ENCODE measurements at regions not wholly inside any gene's neighbourhood (a gene's known extent, or its start where the extent isn't known, plus 50 kb on each side); places are given as distances from the start of the nearest gene placed in this dataset.

DNA sequence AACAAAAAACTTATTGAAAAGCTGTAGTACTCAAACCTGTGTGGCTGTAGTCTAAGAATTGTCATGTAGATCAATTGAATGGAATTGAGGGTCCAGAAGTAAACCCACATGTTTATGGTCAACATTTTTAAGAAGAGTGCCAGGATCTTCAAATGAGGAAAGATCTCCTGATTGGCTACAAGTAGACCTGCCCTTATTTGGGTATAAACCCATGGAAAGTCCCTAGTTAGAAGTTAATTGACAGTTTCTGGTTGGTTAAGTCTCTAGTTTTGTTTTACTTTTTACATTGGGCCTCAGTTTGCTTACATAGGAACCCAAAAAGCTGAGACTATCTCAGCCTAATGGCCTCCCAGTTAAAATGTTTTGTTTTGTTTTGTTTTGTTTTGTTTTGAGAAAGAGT is 91.9 kb upstream of the RESF1 start (continued):
- TF ChIP-seq, protein P1, sequence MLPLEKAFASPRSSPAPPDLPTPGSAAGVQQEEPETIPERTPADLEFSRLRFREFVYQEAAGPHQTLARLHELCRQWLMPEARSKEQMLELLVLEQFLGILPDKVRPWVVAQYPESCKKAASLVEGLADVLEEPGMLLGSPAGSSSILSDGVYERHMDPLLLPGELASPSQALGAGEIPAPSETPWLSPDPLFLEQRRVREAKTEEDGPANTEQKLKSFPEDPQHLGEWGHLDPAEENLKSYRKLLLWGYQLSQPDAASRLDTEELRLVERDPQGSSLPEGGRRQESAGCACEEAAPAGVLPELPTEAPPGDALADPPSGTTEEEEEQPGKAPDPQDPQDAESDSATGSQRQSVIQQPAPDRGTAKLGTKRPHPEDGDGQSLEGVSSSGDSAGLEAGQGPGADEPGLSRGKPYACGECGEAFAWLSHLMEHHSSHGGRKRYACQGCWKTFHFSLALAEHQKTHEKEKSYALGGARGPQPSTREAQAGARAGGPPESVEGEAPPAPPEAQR (CRISPR knock-in tag; IDR thresholded peaks at IDR 0.05) = no peak
- TF ChIP-seq ZMAT4 (CRISPR knock-in tag; IDR thresholded peaks at IDR 0.05) = no peak
- TF ChIP-seq FOXK1 (CRISPR knock-in tag; IDR thresholded peaks at IDR 0.05) = no peak
- TF ChIP-seq OVOL2 (CRISPR knock-in tag; IDR thresholded peaks at IDR 0.05; ENCODE audit: borderline replicate concordance) = no peak
- TF ChIP-seq RELA (CRISPR knock-in tag; IDR thresholded peaks at IDR 0.05; ENCODE audit: borderline replicate concordance) = no peak
- TF ChIP-seq ZNF281 (CRISPR knock-in tag; IDR thresholded peaks at IDR 0.05) = no peak

DNA sequence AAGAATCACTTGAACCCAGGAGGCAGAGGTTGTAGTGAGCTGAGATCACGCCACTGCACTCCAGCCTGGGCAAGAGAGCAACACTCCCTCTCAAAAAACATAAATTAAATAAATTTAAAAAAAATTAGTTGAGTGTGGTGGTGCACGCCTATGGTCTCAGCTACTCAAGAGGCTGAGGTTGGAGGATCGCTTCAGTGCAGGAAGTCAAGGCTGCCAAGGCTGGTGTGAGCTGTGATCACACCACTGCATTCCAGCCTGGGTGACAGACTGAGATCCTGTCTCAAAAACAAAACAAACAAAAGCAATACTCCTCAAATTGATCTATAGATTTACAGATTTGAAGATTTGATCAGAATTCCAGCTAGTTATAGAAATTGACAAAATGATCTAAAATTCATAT is 92.7 kb upstream of the RESF1 start:
- CTCF ChIA-PET = no interaction called here
- H3K27ac Mint-ChIP-seq = no peak overlapping the region
- H3K27me3 Mint-ChIP-seq (ENCODE audit: low read depth) = no peaks in the 10 kb centered on the region
- H3K4me1 Mint-ChIP-seq = peaks cover 14% of the 10 kb centered on the region
- TF ChIP-seq CTCF (IDR thresholded peaks at IDR 0.05) (no peak), TEAD4 (CRISPR knock-in tag; IDR thresholded peaks at IDR 0.05) (no peak), ZMAT4 (CRISPR knock-in tag; IDR thresholded peaks at IDR 0.05) (no peak), FOXK1 (CRISPR knock-in tag; IDR thresholded peaks at IDR 0.05) (no peak), E2F5 (CRISPR knock-in tag; IDR thresholded peaks at IDR 0.05) (no peak)
- TF ChIP-seq, protein P2, sequence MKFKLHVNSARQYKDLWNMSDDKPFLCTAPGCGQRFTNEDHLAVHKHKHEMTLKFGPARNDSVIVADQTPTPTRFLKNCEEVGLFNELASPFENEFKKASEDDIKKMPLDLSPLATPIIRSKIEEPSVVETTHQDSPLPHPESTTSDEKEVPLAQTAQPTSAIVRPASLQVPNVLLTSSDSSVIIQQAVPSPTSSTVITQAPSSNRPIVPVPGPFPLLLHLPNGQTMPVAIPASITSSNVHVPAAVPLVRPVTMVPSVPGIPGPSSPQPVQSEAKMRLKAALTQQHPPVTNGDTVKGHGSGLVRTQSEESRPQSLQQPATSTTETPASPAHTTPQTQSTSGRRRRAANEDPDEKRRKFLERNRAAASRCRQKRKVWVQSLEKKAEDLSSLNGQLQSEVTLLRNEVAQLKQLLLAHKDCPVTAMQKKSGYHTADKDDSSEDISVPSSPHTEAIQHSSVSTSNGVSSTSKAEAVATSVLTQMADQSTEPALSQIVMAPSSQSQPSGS (CRISPR knock-in tag; IDR thresholded peaks at IDR 0.05; ENCODE audit: borderline replicate concordance, low read depth) = no peak
- TF ChIP-seq, protein P3, sequence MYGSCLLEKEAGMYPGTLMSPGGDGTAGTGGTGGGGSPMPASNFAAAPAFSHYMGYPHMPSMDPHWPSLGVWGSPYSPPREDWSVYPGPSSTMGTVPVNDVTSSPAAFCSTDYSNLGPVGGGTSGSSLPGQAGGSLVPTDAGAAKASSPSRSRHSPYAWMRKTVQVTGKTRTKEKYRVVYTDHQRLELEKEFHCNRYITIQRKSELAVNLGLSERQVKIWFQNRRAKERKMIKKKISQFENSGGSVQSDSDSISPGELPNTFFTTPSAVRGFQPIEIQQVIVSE (CRISPR knock-in tag; IDR thresholded peaks at IDR 0.05; ENCODE audit: borderline replicate concordance) = no peak
- peaks cover 14% of the 10 kb centered on the region for H3K9me3 Mint-ChIP-seq
- peaks cover 6% of the 10 kb centered on the region for H3K36me3 Mint-ChIP-seq
- ATAC-seq (no peak), DNase-seq (ENCODE audit: low spot score) (no peak)
- POLR2A ChIA-PET = no interaction called here
- H3K4me3 Mint-ChIP-seq = no peak overlapping the region

GRCh38 chr12:31865023-31865422 is 94.2 kb upstream of the RESF1 start:
- H3K36me3 Mint-ChIP-seq = no peaks in the 10 kb centered on the region
- H3K9me3 Mint-ChIP-seq = peaks cover 8% of the 10 kb centered on the region; the same call in 1 of the 2 replicates
- POLR2A ChIA-PET = no interaction called here
- DNase-seq (ENCODE audit: low spot score) (no peak), ATAC-seq (no peak)
- no peak overlapping the region for H3K27ac Mint-ChIP-seq
- CTCF ChIA-PET = interaction anchor here (0.7 kb wide), 1 partner anchor 220 kb away, joined by 3 read pairs; no protein-coding TSS in a partner anchor
- H3K27me3 Mint-ChIP-seq (ENCODE audit: low read depth) = no peaks in the 10 kb centered on the region
- H3K4me1 Mint-ChIP-seq = peaks cover 13% of the 10 kb centered on the region
- no peak overlapping the region for H3K4me3 Mint-ChIP-seq
- TF ChIP-seq, protein P4, sequence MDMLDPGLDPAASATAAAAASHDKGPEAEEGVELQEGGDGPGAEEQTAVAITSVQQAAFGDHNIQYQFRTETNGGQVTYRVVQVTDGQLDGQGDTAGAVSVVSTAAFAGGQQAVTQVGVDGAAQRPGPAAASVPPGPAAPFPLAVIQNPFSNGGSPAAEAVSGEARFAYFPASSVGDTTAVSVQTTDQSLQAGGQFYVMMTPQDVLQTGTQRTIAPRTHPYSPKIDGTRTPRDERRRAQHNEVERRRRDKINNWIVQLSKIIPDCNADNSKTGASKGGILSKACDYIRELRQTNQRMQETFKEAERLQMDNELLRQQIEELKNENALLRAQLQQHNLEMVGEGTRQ (CRISPR knock-in tag; IDR thresholded peaks at IDR 0.05) = no peak
- TF ChIP-seq ZNF121 (CRISPR knock-in tag; IDR thresholded peaks at IDR 0.05) (no peak), ZNF317 (CRISPR knock-in tag; IDR thresholded peaks at IDR 0.05; ENCODE audit: borderline replicate concordance, low read depth) (no peak), ETV6 (CRISPR knock-in tag; IDR thresholded peaks at IDR 0.05) (no peak)
- TF ChIP-seq, protein P5, sequence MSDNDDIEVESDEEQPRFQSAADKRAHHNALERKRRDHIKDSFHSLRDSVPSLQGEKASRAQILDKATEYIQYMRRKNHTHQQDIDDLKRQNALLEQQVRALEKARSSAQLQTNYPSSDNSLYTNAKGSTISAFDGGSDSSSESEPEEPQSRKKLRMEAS (CRISPR knock-in tag; IDR thresholded peaks at IDR 0.05) = no peak
- TF ChIP-seq, protein P6, sequence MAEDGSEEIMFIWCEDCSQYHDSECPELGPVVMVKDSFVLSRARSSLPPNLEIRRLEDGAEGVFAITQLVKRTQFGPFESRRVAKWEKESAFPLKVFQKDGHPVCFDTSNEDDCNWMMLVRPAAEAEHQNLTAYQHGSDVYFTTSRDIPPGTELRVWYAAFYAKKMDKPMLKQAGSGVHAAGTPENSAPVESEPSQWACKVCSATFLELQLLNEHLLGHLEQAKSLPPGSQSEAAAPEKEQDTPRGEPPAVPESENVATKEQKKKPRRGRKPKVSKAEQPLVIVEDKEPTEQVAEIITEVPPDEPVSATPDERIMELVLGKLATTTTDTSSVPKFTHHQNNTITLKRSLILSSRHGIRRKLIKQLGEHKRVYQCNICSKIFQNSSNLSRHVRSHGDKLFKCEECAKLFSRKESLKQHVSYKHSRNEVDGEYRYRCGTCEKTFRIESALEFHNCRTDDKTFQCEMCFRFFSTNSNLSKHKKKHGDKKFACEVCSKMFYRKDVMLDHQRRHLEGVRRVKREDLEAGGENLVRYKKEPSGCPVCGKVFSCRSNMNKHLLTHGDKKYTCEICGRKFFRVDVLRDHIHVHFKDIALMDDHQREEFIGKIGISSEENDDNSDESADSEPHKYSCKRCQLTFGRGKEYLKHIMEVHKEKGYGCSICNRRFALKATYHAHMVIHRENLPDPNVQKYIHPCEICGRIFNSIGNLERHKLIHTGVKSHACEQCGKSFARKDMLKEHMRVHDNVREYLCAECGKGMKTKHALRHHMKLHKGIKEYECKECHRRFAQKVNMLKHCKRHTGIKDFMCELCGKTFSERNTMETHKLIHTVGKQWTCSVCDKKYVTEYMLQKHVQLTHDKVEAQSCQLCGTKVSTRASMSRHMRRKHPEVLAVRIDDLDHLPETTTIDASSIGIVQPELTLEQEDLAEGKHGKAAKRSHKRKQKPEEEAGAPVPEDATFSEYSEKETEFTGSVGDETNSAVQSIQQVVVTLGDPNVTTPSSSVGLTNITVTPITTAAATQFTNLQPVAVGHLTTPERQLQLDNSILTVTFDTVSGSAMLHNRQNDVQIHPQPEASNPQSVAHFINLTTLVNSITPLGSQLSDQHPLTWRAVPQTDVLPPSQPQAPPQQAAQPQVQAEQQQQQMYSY (CRISPR knock-in tag; IDR thresholded peaks at IDR 0.05) = no peak

Measured in WTC11 (cell line).